ENCODE measurements at regions not wholly inside any gene's neighbourhood (a gene's known extent, or its start where the extent isn't known, plus 50 kb on each side); places are given as distances from the start of the nearest gene placed in this dataset.
"Not testable (repeated sequence)": the region's sequence is repeated elsewhere in the genome, so short reads cannot be mapped to it uniquely, and the experiment has no call there.

GRCh38 chr9:83191154-83191553, 128.2 kb upstream of the RASEF start:
- no peak for DNase-seq (ENCODE audit: low spot score)

DNA sequence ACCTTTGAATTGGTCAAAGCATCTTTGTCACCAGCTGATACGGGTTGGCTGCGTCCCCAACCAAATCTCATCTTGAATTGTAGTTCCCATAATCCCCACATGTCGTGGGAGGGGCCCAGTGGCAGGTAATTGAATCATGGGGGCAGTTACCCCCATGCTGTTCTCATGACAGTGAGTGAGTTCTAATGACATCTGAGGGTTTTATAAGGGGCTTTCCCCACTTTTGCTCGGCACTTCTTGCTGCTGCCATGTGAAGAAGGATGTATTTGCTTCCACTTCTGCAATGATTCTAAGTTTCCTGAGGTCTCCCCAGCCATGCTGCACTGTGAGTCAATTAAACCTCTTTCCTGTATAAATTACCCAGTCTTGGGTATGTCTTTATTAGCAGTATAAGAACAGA, 126.1 kb upstream of the RASEF start:
- not testable (repeated sequence) for DNase-seq (ENCODE audit: low spot score)

GRCh38 chr9:83188277-83188676, 125.3 kb upstream of the RASEF start:
- no peak for DNase-seq (ENCODE audit: low spot score)

DNA sequence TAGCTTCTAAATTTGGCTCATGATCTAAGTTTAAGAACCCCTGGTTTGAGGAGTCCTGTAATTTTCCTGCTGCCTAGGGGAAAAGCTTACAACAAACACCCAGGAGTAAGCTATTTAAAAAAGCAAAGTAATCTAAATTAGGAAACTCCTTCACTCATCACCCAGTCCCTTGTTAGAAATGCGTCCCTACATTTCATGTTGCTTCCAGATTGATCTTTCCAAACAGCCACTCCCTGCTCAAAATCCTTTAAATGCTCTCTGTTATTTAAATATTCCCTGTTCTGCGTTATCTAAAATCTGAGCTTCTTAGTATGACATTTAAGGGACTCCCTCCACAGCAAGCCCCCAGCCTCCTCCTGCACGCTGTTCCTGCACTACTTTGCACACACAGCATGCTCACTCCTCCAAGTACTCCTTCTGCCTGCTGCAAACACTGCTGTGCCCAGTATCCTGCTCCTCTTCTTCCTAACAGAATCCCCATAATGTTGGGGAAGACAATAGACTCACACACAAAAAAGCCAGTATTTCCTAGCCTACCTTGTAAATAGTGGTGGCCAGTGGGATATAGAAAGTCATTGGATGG, 123.3 kb upstream of the RASEF start:
- no peak for DNase-seq (ENCODE audit: low spot score)

DNA sequence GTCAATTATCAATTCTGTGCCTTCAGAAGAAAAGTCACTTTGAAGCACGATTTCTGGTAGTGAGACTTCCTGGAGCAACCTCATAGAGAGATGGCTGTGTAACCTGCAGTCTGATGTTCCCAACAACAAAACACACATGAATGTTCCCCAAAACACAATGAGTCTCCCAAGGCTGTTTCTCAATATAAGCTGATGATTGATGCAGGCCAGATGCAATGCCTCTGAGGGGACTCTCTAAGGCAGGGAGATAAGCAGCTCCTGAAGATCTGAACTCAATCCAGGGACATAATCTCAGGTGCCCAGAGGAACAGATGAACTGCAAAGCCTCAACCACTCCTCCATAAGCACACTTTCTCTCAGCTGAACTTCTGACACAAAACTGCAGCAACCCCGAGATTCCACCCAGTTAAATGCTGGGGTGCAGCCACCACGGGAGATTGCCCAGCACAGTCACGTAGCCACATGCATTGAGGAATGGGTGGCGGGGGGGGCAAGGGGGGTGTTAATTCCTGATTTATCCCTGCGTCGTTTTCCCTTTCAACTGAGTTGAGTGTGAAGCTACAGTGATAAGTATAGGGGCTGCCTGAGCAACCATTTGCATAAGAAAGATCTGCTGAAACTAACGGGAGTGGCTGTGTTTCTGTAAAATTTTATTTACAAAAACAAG, 122.7 kb upstream of the RASEF start:
- no peak for DNase-seq (ENCODE audit: low spot score)

GRCh38 chr9:83183621-83184020, 120.7 kb upstream of the RASEF start:
- DNase-seq (ENCODE audit: low spot score): no peak

- DNase-seq (ENCODE audit: low spot score): no peak
Measured at GRCh38 chr9:83182071-83182470, 119.1 kb upstream of the RASEF start.

DNA sequence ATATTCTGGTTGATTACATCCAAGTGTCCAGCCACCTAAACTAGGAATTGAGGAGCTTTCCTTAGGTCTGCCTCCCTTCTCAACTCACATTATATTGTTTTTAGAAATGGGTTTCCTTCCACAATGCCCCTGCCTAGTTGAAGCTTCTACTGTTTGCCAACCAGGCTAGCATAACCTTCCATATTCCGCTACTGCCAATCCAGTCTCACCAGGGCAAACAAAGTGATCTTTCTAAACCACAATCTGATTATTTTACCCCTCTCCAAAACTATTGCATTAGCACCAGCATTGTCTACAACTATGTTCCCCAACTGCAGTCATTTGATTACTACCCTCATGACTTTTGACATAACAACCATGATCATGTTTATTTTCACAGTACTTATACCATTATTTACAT, 115.8 kb upstream of the RASEF start:
- DNase-seq (ENCODE audit: low spot score): no peak

GRCh38 chr9:83177747-83178146, 114.8 kb upstream of the RASEF start:
- DNase-seq (ENCODE audit: low spot score): no peak

GRCh38 chr9:83167126-83167525, 104.2 kb upstream of the RASEF start:
- DNase-seq (ENCODE audit: low spot score): no peak

DNA sequence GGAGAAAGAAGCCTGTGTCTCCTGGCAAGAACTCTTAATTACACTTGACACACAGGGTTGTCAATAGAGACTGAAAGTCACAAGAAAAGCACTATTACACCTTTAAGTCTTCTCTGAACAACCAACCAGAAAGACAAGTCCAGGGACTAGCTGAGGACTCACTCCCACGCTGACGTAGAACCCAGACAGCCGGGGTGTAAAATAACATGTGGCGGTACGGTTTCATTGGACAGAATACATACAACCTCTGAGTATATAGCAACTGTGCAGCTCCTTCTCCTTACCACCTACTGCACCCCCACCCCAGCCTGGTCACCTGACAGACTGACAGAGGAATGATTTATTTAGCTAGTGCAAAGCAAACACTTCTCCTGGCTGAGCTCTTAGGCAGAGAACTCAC, 103.4 kb upstream of the RASEF start:
- no peak for DNase-seq (ENCODE audit: low spot score)

GRCh38 chr9:83155733-83156132, 92.8 kb upstream of the RASEF start:
- no peak for DNase-seq (ENCODE audit: low spot score)

DNA sequence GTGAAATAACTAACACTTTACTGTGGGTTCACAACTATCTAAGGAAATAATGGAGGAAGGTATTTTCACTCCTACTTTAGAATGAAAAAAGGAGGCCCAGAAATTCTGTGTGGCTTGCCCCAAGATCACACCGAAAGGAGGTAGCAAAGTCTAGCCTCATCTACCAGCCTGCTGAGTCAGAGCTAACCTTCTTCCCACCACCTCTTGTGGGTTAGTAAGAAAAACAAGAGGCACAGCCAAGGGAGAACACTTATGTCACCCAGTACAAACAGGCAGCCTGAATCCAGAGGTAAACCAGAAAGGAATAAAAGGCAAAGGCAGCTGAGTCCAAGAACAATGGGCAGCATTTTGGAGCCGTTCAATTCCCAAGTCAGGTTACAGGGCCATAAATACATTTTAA, 91.9 kb upstream of the RASEF start:
- no peak for DNase-seq (ENCODE audit: low spot score)

- DNase-seq (ENCODE audit: low spot score): no peak
Measured at GRCh38 chr9:83154087-83154736, 91.3 kb upstream of the RASEF start.

GRCh38 chr9:83153030-83153429, 90.1 kb upstream of the RASEF start:
- DNase-seq (ENCODE audit: low spot score): no peak

DNA sequence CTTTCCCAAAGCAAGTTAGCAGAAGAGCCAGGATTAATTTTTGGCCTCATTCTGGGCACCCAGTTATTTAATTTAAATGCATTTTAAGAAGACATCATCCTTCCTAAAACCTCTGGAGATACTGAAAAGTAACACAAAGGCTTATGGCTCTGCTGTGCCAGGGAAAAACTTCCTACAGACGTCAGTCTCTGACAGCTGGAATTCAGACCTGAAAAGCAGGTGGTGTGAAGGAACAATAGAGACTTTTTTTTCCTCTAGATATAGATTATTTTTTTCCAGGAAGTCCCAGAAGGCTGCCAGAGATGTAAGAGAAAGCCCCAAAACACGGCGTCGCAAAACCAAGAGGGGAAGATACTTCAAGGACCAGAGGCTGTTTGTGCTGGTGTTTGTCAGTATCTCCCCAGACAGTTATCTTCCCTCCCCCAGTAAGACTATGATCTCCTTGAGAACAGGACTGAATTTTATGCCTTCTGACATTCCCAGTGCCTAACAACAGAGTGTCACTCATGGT, 88.7 kb upstream of the RASEF start:
- no peak for DNase-seq (ENCODE audit: low spot score)

DNA sequence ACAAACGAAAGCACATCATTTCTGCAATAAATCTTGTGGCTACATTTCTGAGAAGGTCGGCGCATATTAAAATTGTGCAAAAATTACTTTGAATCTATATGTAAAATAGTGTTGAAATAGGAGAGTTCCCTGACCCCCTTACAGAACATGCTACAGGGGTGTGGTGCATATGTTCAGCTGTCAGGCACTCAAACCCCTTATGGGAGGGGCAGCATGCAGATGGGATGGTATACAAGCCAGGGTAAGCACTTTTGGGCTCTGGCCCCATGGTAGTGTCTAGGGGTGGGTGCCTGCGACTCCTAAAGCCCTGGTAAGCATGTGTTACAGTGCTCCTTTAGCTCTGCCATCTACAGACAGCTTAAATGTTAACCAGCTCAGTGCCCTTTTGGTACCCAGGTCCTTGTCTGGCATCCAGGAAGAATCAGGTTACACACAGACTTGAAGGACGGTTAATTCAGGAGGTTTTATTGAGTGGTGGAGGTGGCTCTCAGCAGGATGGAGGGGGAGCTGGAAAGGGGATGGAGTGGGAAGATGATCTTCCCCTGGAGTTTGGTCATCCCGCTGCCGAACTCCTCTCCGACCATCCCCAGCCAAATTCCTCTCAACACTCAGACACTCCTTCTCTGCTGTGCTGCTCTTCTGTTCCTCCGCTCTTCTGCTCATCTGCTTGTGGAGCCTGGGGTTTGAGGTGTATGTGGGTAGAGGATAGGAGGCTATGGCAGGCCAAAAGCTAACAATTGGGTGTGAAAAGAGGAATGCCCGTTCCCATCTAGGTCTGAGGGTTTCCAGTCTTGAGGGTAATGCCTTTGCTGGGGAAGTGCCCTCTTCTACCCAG, 84.6 kb upstream of the RASEF start:
- DNase-seq (ENCODE audit: low spot score): no peak

DNA sequence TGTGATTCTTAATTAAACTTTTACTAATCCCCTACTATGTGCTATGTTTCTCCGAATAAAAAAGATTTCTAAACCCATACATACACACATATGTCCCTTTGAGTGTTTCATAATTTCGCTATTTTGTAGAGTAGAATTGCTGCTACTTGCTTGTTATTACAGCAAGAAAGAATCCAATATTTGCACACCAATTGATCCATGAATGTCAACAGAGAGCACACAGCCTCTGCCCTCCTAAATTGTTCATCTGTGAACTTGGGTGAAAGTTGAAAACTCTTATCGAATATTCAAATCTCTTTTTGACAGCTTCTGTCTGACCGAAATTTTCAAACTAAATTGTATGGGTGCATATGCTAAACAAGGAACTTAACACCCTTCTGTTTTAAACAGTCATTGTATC, 83.4 kb upstream of the RASEF start:
- DNase-seq (ENCODE audit: low spot score): no peak

GRCh38 chr9:83144492-83144891, 81.5 kb upstream of the RASEF start:
- DNase-seq (ENCODE audit: low spot score): no peak

- DNase-seq (ENCODE audit: low spot score): no peak
Measured at GRCh38 chr9:83142389-83142788, 79.4 kb upstream of the RASEF start.

GRCh38 chr9:83141887-83142286, 78.9 kb upstream of the RASEF start:
- no peak for DNase-seq (ENCODE audit: low spot score)

DNA sequence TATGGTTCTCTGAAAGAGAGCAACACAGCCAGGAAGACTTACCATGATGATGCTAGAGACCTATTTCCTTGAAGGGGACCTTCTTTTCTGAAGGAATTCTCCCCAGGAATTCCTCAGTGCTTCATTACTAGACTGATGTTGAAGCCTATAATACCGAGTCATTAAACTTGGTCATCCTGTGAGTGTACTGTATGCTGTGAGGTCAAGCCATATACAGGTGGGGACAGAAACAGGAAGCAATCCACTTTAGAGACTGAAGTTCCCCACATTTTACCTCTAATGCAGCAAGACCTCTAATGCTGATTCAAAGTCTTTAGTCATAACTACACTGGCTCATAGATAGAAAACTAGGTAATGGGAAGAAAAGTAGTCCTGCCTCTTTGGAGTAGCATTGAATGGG, 77.1 kb upstream of the RASEF start:
- DNase-seq (ENCODE audit: low spot score): no peak
